WTC11 (cell line): ENCODE measurements at regions not wholly inside any gene's neighbourhood (a gene's known extent, or its start where the extent isn't known, plus 50 kb on each side); places are given as distances from the start of the nearest gene placed in this dataset.

Experiments
- ATAC-seq: fragments of 200-7000 bp; cut with Tn5 transposase; 2 replicates; pipeline ENCODE4 v1.10.0; 2021; ENCODE audit warnings: mild to moderate bottlenecking, moderate library complexity
- CTCF ChIA-PET: fragments of 300-600 bp; sonication (Branson Sonifier 250); formaldehyde crosslinking; loops from one replicate; lab custom pipeline; 2021; ENCODE audit warnings: antibody characterized with exemption; lab: Charles Lee
- POLR2A ChIA-PET: fragments of 350-600 bp; sonication (Branson Sonifier 250); formaldehyde crosslinking; loops from one replicate; lab custom pipeline; 2021; ENCODE audit warnings: antibody characterized with exemption; lab: Charles Lee
- DNase-seq: peaks from one replicate; pipeline ENCODE4 v3.0.0; 2021; ENCODE audit warnings: low spot score
- H3K27ac Mint-ChIP-seq: 2 replicates; pipeline ENCODE4 v1.8.0; 2021; ENCODE audit warnings: mixed read lengths
- H3K27me3 Mint-ChIP-seq: 2 replicates; pipeline ENCODE4 v1.8.0; 2021; ENCODE audit warnings: low read depth, mild to moderate bottlenecking, moderate library complexity, mixed read lengths
- H3K36me3 Mint-ChIP-seq: 2 replicates; pipeline ENCODE4 v1.8.0; 2021; ENCODE audit warnings: mixed read lengths
- H3K4me1 Mint-ChIP-seq: 2 replicates; pipeline ENCODE4 v1.8.0; 2022; ENCODE audit warnings: mixed read lengths
- H3K4me3 Mint-ChIP-seq: 2 replicates; pipeline ENCODE4 v1.8.0; 2021; ENCODE audit warnings: mild to moderate bottlenecking, moderate library complexity, mixed read lengths
- H3K9me3 Mint-ChIP-seq: 2 replicates; pipeline ENCODE4 v1.8.0; 2021; ENCODE audit warnings: mixed read lengths
- ATF1 ChIP-seq: sonication (generic); formaldehyde crosslinking; IDR thresholded peaks from 2 replicates; pipeline ENCODE4 v1.8.1; 2023; ENCODE audit warnings: mild to moderate bottlenecking, moderate library complexity, missing genetic modification reagents
- ETV6 ChIP-seq: sonication (generic); formaldehyde crosslinking; IDR thresholded peaks from 2 replicates; pipeline ENCODE4 v1.8.1; 2022; ENCODE audit warnings: mild to moderate bottlenecking, missing genetic modification reagents
- JUN ChIP-seq: sonication (generic); formaldehyde crosslinking; IDR thresholded peaks from 2 replicates; pipeline ENCODE4 v1.8.0; 2023; ENCODE audit warnings: mild to moderate bottlenecking, missing genetic modification reagents
- KAT7 ChIP-seq: sonication (generic); formaldehyde crosslinking; IDR thresholded peaks from 2 replicates; pipeline ENCODE4 v1.8.1; 2023; ENCODE audit warnings: missing genetic modification reagents, mild to moderate bottlenecking, borderline replicate concordance
- MXD4 ChIP-seq: fragments of 250-450 bp; sonication (Bioruptor Pico); IDR thresholded peaks from 2 replicates; pipeline ENCODE4 v1.8.0; 2021; ENCODE audit warnings: mild to moderate bottlenecking, moderate library complexity, borderline replicate concordance
- NFATC4 ChIP-seq: fragments of 250-450 bp; sonication (Bioruptor Pico); IDR thresholded peaks from 2 replicates; pipeline ENCODE4 v1.9.0; 2021; ENCODE audit warnings: mild to moderate bottlenecking
- NFE2L1 ChIP-seq: sonication (generic); formaldehyde crosslinking; IDR thresholded peaks from 2 replicates; pipeline ENCODE4 v1.8.1; 2023; ENCODE audit warnings: missing genetic modification reagents
- NFYB ChIP-seq: sonication (generic); formaldehyde crosslinking; conservative IDR thresholded peaks from 2 replicates; pipeline ENCODE4 v1.8.0; 2022; ENCODE audit warnings: low read depth, missing genetic modification reagents
- PRRX2 ChIP-seq: fragments of 250-450 bp; sonication (Bioruptor Pico); IDR thresholded peaks from 2 replicates; pipeline ENCODE4 v1.8.0; 2021; ENCODE audit warnings: mild to moderate bottlenecking
- SMAD4 ChIP-seq: sonication (generic); formaldehyde crosslinking; IDR thresholded peaks from 2 replicates; pipeline ENCODE4 v1.8.0; 2022; ENCODE audit warnings: mild to moderate bottlenecking, missing genetic modification reagents
- SP1 ChIP-seq: sonication (generic); formaldehyde crosslinking; conservative IDR thresholded peaks from 2 replicates; pipeline ENCODE4 v1.8.1; 2022; ENCODE audit warnings: missing genetic modification reagents
- ZMAT4 ChIP-seq: fragments of 250-450 bp; sonication (Bioruptor Pico); IDR thresholded peaks from 2 replicates; pipeline ENCODE4 v1.9.0; 2021; ENCODE audit warnings: mild to moderate bottlenecking
- ZNF263 ChIP-seq: sonication (generic); formaldehyde crosslinking; IDR thresholded peaks from 2 replicates; pipeline ENCODE4 v1.8.1; 2022; ENCODE audit warnings: low read depth, mild to moderate bottlenecking, moderate library complexity, missing genetic modification reagents
- TF ChIP-seq, protein P1 (sequence below): sonication (generic); formaldehyde crosslinking; conservative IDR thresholded peaks from 2 replicates; pipeline ENCODE4 v1.8.1; 2022; ENCODE audit warnings: mild to moderate bottlenecking, missing genetic modification reagents
- TF ChIP-seq, protein P2 (sequence below): sonication (generic); formaldehyde crosslinking; IDR thresholded peaks from 2 replicates; pipeline ENCODE4 v1.8.1; 2022; ENCODE audit warnings: mild to moderate bottlenecking, moderate library complexity, missing genetic modification reagents
- TF ChIP-seq, protein P3 (sequence below): fragments of 200-600 bp; IDR thresholded peaks from 2 replicates; pipeline ENCODE4 v1.8.0; 2022; ENCODE audit warnings: antibody characterized with exemption
- TF ChIP-seq, protein P4 (sequence below): sonication (generic); formaldehyde crosslinking; IDR thresholded peaks from 2 replicates; pipeline ENCODE4 v1.8.1; 2022; ENCODE audit warnings: low read depth, missing genetic modification reagents, borderline replicate concordance
- TF ChIP-seq, protein P5 (sequence below): sonication (generic); formaldehyde crosslinking; IDR thresholded peaks from 2 replicates; pipeline ENCODE4 v1.8.0; 2022; ENCODE audit warnings: mild to moderate bottlenecking, missing genetic modification reagents
- TF ChIP-seq, protein P6 (sequence below): fragments of 250-450 bp; sonication (Bioruptor Pico); IDR thresholded peaks from 2 replicates; pipeline ENCODE4 v1.9.0; 2021; ENCODE audit warnings: mild to moderate bottlenecking

- CTCF ChIA-PET: no interaction called here
Observed at GRCh38 chr18:27855486-27855885, 321.4 kb downstream of the CDH2 start.

GRCh38 chr18:27854631-27855030, 322.3 kb downstream of the CDH2 start:
- no peak overlapping the region for H3K27ac Mint-ChIP-seq
- H3K4me3 Mint-ChIP-seq: no peak overlapping the region
- TF ChIP-seq PRRX2 (CRISPR knock-in tag): no peak
- TF ChIP-seq, protein P1, sequence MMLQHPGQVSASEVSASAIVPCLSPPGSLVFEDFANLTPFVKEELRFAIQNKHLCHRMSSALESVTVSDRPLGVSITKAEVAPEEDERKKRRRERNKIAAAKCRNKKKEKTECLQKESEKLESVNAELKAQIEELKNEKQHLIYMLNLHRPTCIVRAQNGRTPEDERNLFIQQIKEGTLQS (CRISPR knock-in tag): no peak
- no peak for ATAC-seq
- POLR2A ChIA-PET: no interaction called here
- H3K9me3 Mint-ChIP-seq: peaks cover 16% of the 10 kb centered on the region
- no peaks in the 10 kb centered on the region for H3K36me3 Mint-ChIP-seq
- CTCF ChIA-PET: no interaction called here
- no peaks in the 10 kb centered on the region for H3K27me3 Mint-ChIP-seq
- no peak for DNase-seq
- no peaks in the 10 kb centered on the region for H3K4me1 Mint-ChIP-seq

More at GRCh38 chr18:27855486-27855885, 321.4 kb downstream of the CDH2 start:
- DNase-seq (no peak), ATAC-seq (no peak)
- no peak for TF ChIP-seq ATF1 (CRISPR knock-in tag)
- no peak for TF ChIP-seq SP1
- no peak for TF ChIP-seq KAT7
- no peak for TF ChIP-seq ETV6
- TF ChIP-seq JUN (CRISPR knock-in tag): no peak
- TF ChIP-seq, protein P2, sequence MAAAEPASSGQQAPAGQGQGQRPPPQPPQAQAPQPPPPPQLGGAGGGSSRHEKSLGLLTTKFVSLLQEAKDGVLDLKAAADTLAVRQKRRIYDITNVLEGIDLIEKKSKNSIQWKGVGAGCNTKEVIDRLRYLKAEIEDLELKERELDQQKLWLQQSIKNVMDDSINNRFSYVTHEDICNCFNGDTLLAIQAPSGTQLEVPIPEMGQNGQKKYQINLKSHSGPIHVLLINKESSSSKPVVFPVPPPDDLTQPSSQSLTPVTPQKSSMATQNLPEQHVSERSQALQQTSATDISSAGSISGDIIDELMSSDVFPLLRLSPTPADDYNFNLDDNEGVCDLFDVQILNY (CRISPR knock-in tag): no peak
- TF ChIP-seq NFYB: no peak
- no peak for TF ChIP-seq ZMAT4 (CRISPR knock-in tag)
- TF ChIP-seq NFATC4: no peak
- no peak for TF ChIP-seq MXD4 (CRISPR knock-in tag)
- no peak for TF ChIP-seq ZNF263 (CRISPR knock-in tag)
- TF ChIP-seq, protein P3, sequence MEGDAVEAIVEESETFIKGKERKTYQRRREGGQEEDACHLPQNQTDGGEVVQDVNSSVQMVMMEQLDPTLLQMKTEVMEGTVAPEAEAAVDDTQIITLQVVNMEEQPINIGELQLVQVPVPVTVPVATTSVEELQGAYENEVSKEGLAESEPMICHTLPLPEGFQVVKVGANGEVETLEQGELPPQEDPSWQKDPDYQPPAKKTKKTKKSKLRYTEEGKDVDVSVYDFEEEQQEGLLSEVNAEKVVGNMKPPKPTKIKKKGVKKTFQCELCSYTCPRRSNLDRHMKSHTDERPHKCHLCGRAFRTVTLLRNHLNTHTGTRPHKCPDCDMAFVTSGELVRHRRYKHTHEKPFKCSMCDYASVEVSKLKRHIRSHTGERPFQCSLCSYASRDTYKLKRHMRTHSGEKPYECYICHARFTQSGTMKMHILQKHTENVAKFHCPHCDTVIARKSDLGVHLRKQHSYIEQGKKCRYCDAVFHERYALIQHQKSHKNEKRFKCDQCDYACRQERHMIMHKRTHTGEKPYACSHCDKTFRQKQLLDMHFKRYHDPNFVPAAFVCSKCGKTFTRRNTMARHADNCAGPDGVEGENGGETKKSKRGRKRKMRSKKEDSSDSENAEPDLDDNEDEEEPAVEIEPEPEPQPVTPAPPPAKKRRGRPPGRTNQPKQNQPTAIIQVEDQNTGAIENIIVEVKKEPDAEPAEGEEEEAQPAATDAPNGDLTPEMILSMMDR: no peak
- POLR2A ChIA-PET: no interaction called here
- Mint-ChIP-seq H3K27ac (no peak overlapping the region), H3K27me3 (no peaks in the 10 kb centered on the region), H3K4me3 (no peak overlapping the region), H3K4me1 (no peaks in the 10 kb centered on the region), H3K9me3 (peaks cover 16% of the 10 kb centered on the region), H3K36me3 (no peaks in the 10 kb centered on the region)

GRCh38 chr18:27848336-27848735, 328.6 kb downstream of the CDH2 start:
- Mint-ChIP-seq H3K4me3 (no peak overlapping the region), H3K9me3 (peaks cover 7% of the 10 kb centered on the region), H3K4me1 (no peaks in the 10 kb centered on the region), H3K27me3 (no peaks in the 10 kb centered on the region), H3K36me3 (no peaks in the 10 kb centered on the region), H3K27ac (no peak overlapping the region)
- ATAC-seq (no peak), DNase-seq (no peak)
- TF ChIP-seq, protein P4, sequence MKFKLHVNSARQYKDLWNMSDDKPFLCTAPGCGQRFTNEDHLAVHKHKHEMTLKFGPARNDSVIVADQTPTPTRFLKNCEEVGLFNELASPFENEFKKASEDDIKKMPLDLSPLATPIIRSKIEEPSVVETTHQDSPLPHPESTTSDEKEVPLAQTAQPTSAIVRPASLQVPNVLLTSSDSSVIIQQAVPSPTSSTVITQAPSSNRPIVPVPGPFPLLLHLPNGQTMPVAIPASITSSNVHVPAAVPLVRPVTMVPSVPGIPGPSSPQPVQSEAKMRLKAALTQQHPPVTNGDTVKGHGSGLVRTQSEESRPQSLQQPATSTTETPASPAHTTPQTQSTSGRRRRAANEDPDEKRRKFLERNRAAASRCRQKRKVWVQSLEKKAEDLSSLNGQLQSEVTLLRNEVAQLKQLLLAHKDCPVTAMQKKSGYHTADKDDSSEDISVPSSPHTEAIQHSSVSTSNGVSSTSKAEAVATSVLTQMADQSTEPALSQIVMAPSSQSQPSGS (CRISPR knock-in tag): no peak
- TF ChIP-seq SMAD4 (CRISPR knock-in tag): no peak
- TF ChIP-seq NFE2L1 (CRISPR knock-in tag): no peak
- TF ChIP-seq, protein P5, sequence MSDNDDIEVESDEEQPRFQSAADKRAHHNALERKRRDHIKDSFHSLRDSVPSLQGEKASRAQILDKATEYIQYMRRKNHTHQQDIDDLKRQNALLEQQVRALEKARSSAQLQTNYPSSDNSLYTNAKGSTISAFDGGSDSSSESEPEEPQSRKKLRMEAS (CRISPR knock-in tag): no peak
- TF ChIP-seq ZNF263 (CRISPR knock-in tag): no peak
- TF ChIP-seq, protein P6, sequence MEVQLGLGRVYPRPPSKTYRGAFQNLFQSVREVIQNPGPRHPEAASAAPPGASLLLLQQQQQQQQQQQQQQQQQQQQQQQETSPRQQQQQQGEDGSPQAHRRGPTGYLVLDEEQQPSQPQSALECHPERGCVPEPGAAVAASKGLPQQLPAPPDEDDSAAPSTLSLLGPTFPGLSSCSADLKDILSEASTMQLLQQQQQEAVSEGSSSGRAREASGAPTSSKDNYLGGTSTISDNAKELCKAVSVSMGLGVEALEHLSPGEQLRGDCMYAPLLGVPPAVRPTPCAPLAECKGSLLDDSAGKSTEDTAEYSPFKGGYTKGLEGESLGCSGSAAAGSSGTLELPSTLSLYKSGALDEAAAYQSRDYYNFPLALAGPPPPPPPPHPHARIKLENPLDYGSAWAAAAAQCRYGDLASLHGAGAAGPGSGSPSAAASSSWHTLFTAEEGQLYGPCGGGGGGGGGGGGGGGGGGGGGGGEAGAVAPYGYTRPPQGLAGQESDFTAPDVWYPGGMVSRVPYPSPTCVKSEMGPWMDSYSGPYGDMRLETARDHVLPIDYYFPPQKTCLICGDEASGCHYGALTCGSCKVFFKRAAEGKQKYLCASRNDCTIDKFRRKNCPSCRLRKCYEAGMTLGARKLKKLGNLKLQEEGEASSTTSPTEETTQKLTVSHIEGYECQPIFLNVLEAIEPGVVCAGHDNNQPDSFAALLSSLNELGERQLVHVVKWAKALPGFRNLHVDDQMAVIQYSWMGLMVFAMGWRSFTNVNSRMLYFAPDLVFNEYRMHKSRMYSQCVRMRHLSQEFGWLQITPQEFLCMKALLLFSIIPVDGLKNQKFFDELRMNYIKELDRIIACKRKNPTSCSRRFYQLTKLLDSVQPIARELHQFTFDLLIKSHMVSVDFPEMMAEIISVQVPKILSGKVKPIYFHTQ (CRISPR knock-in tag): no peak
- ChIA-PET POLR2A (no interaction called here), CTCF (no interaction called here)
